ENCODE measurements at regions not wholly inside any gene's neighbourhood (a gene's known extent, or its start where the extent isn't known, plus 50 kb on each side); places are given as distances from the start of the nearest gene placed in this dataset.

DNA sequence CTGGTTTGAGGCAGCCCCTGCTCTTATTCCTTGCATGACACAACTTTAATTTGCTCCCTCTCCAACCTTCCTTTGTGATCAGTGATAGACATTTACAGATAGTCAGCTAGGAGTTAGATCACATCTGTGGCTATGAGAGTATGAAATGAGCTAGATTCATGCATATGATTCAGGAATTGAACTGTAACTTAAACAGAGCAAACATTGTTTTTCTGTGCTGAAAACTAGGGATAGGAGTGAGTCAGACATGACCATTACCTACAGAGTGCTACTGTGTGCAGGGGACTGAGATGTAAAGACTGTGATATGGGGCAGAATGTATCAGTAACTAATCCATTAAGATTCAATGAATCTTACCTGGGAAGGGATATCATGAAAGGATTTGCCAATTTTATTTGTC lies 279.4 kb upstream of the SPTLC3 start:
- Histone ChIP-seq H3K27ac (ENCODE audit: low read length in 2 of 2) (no peak overlapping the region), H3K79me2 (ENCODE audit: control insufficient read depth, insufficient read depth, low read length) (no peaks in the 10 kb centered on the region), H3K27me3 (replicated peaks in 1 of 4; ENCODE audit: control extremely low read depth in 1 of 4, control insufficient read depth in 3 of 4, insufficient read depth in 4 of 4, low read length in 3 of 4) (no peaks in the 10 kb centered on the region), H3K4me3 (ENCODE audit: control extremely low read depth in 1 of 5, extremely low read depth in 1 of 5, insufficient read depth in 1 of 5, low read depth in 2 of 5, low read length in 4 of 5) (no peak overlapping the region), H3K4me2 (replicated peaks; ENCODE audit: low read depth, low read length, poor library complexity, severe bottlenecking) (no peak overlapping the region), H4K20me1 (ENCODE audit: control insufficient read depth, insufficient read depth, low read length, poor library complexity, severe bottlenecking) (no peaks in the 10 kb centered on the region), H3K4me1 (ENCODE audit: control insufficient read depth in 2 of 2, insufficient read depth in 2 of 2, low read length in 2 of 2) (no peaks in the 10 kb centered on the region), H3K36me3 (replicated peaks in 1 of 2; ENCODE audit: control extremely low read depth in 1 of 2, control insufficient read depth in 1 of 2, extremely low read depth in 1 of 2, insufficient read depth in 2 of 2, low read length in 1 of 2) (no peaks in the 10 kb centered on the region), H3K9me3 (ENCODE audit: control extremely low read depth in 1 of 3, control insufficient read depth in 2 of 3, insufficient read depth in 1 of 3, low read length in 2 of 3) (no peaks in the 10 kb centered on the region), H2AFZ (ENCODE audit: insufficient read depth, low read depth, low read length, poor library complexity, severe bottlenecking) (no peak overlapping the region), H3K9ac (ENCODE audit: low read length) (no peak overlapping the region)
- Mint-ChIP-seq H3K27me3 (no peaks in the 10 kb centered on the region), H3K4me3 (no peak overlapping the region), H3K9me3 (ENCODE audit: insufficient read depth) (no peaks in the 10 kb centered on the region), H3K4me1 (no peaks in the 10 kb centered on the region), H3K27ac (no peak overlapping the region)
- POLR2A ChIA-PET = no interaction called here
- no peak for DNase-seq
- TF ChIP-seq CTCF (IDR thresholded peaks at IDR 0.05) (no peak), EZH2 (IDR thresholded peaks at IDR 0.05; ENCODE audit: borderline replicate concordance, insufficient read depth, low read depth, low read length, poor library complexity, severe bottlenecking) (no peak)
- intact Hi-C loops (cut with micrococcal nuclease) = no loop called here
- ATAC-seq (ENCODE audit: low read depth) = no peak
- CTCF ChIA-PET = no interaction called here

GRCh38 chr20:12733811-12734210 lies 275.0 kb upstream of the SPTLC3 start:
- no peaks in the 10 kb centered on the region for H3K27me3 ChIP-seq (replicated peaks in 1 of 4; ENCODE audit: control extremely low read depth in 1 of 4, control insufficient read depth in 3 of 4, insufficient read depth in 4 of 4, low read length in 3 of 4)
- no CpG with 5 or more reads among the region's 3 CpGs for WGBS (ENCODE audit: insufficient coverage)

More at GRCh38 chr20:12733811-12734210, 275.0 kb upstream of the SPTLC3 start:
- TF ChIP-seq EZH2 (IDR thresholded peaks at IDR 0.05; ENCODE audit: borderline replicate concordance, insufficient read depth, low read depth, low read length, poor library complexity, severe bottlenecking) = no peak
- TF ChIP-seq CTCF (IDR thresholded peaks at IDR 0.05) = no peak
- ATAC-seq (ENCODE audit: low read depth) = no peak
- Histone ChIP-seq H2AFZ (ENCODE audit: insufficient read depth, low read depth, low read length, poor library complexity, severe bottlenecking) (no peak overlapping the region), H4K20me1 (ENCODE audit: control insufficient read depth, insufficient read depth, low read length, poor library complexity, severe bottlenecking) (no peaks in the 10 kb centered on the region), H3K4me2 (replicated peaks; ENCODE audit: low read depth, low read length, poor library complexity, severe bottlenecking) (no peak overlapping the region), H3K36me3 (replicated peaks in 1 of 2; ENCODE audit: control extremely low read depth in 1 of 2, control insufficient read depth in 1 of 2, extremely low read depth in 1 of 2, insufficient read depth in 2 of 2, low read length in 1 of 2) (no peaks in the 10 kb centered on the region), H3K79me2 (ENCODE audit: control insufficient read depth, insufficient read depth, low read length) (no peaks in the 10 kb centered on the region), H3K27ac (ENCODE audit: low read length in 2 of 2) (no peak overlapping the region), H3K9me3 (ENCODE audit: control extremely low read depth in 1 of 3, control insufficient read depth in 2 of 3, insufficient read depth in 1 of 3, low read length in 2 of 3) (peaks cover 0 to 3% (median 0%) of the 10 kb centered on the region in 3 donors), H3K9ac (ENCODE audit: low read length) (no peak overlapping the region), H3K4me3 (ENCODE audit: control extremely low read depth in 1 of 5, extremely low read depth in 1 of 5, insufficient read depth in 1 of 5, low read depth in 2 of 5, low read length in 4 of 5) (no peak overlapping the region), H3K4me1 (ENCODE audit: control insufficient read depth in 2 of 2, insufficient read depth in 2 of 2, low read length in 2 of 2) (no peaks in the 10 kb centered on the region)
- intact Hi-C loops (cut with micrococcal nuclease) = no loop called here
- H3K9me3 Mint-ChIP-seq (ENCODE audit: insufficient read depth) = no peaks in the 10 kb centered on the region
- CTCF ChIA-PET = no interaction called here
- no peak for DNase-seq
- POLR2A ChIA-PET = no interaction called here
- no peaks in the 10 kb centered on the region for H3K27me3 Mint-ChIP-seq
- H3K4me1 Mint-ChIP-seq = no peaks in the 10 kb centered on the region
- no peak overlapping the region for H3K27ac Mint-ChIP-seq
- no peak overlapping the region for H3K4me3 Mint-ChIP-seq

Data from B cell (primary cell).